BLaER1 (cell line): ENCODE measurements at regions not wholly inside any gene's neighbourhood (a gene's known extent, or its start where the extent isn't known, plus 50 kb on each side); places are given as distances from the start of the nearest gene placed in this dataset.
A peak's percentile ranks its signal among the peaks of the same experiment; 100 is the strongest.

Source experiments
- H3K27ac ChIP-seq: shearing (Covaris generic); formaldehyde crosslinking; 2 replicates; pipeline ENCODE4 v1.8.1; 2022
- H3K27me3 ChIP-seq: shearing (Covaris generic); formaldehyde crosslinking; 2 replicates; pipeline ENCODE4 v1.8.1; 2022
- H3K36me3 ChIP-seq: shearing (Covaris generic); formaldehyde crosslinking; 2 replicates; pipeline ENCODE4 v1.8.1; 2022
- H3K4me1 ChIP-seq: shearing (Covaris generic); formaldehyde crosslinking; 2 replicates; pipeline ENCODE4 v1.8.1; 2022
- H3K4me2 ChIP-seq: shearing (Covaris generic); formaldehyde crosslinking; 2 replicates; pipeline ENCODE4 v1.8.1; 2022
- H3K4me3 ChIP-seq: shearing (Covaris generic); formaldehyde crosslinking; 2 replicates; pipeline ENCODE4 v1.8.1; 2022
- H3K9ac ChIP-seq: shearing (Covaris generic); formaldehyde crosslinking; 2 replicates; pipeline ENCODE4 v1.8.1; 2022
- H3K9me3 ChIP-seq: shearing (Covaris generic); formaldehyde crosslinking; 2 replicates; pipeline ENCODE4 v1.8.1; 2022
- H4K20me1 ChIP-seq: shearing (Covaris generic); formaldehyde crosslinking; 2 replicates; pipeline ENCODE4 v1.8.1; 2022
- Cebpa-rat ChIP-seq: shearing (Covaris generic); IDR thresholded peaks from 2 replicates; pipeline ENCODE4 v1.8.1; 2022

- TF ChIP-seq Cebpa-rat: no peak
- Histone ChIP-seq H3K4me2 (peak overlapping the region; percentile 16; the same call in 1 of the 2 replicates), H3K36me3 (no peaks in the 10 kb centered on the region)
These were observed 121.2 kb downstream of the SPATA19 start for GRCh38 chr11:133724116-133724515.

GRCh38 chr11:133723056-133723455 is 122.3 kb downstream of the SPATA19 start:
- no peak overlapping the region for H3K27ac ChIP-seq
- H3K9me3 ChIP-seq: no peaks in the 10 kb centered on the region

More at GRCh38 chr11:133724116-133724515, 121.2 kb downstream of the SPATA19 start:
- H3K4me1 ChIP-seq: peaks cover 15% of the 10 kb centered on the region; the same call in 1 of the 2 replicates
- H3K27me3 ChIP-seq: no peaks in the 10 kb centered on the region
- H3K27ac ChIP-seq: no peak overlapping the region
- no peak overlapping the region for H3K4me3 ChIP-seq
- H3K9me3 ChIP-seq: no peaks in the 10 kb centered on the region
- no peak overlapping the region for H3K9ac ChIP-seq
- H4K20me1 ChIP-seq: no peaks in the 10 kb centered on the region

GRCh38 chr11:133720951-133721350 is 124.4 kb downstream of the SPATA19 start:
- H3K9me3 ChIP-seq: no peaks in the 10 kb centered on the region
- no peak overlapping the region for H3K4me2 ChIP-seq
- no peak overlapping the region for H3K27ac ChIP-seq
- no peaks in the 10 kb centered on the region for H3K36me3 ChIP-seq
- no peak overlapping the region for H3K9ac ChIP-seq
- peaks cover 15% of the 10 kb centered on the region; the same call in 1 of the 2 replicates for H3K4me1 ChIP-seq
- no peaks in the 10 kb centered on the region for H4K20me1 ChIP-seq
- TF ChIP-seq Cebpa-rat: no peak
- no peak overlapping the region for H3K4me3 ChIP-seq
- no peaks in the 10 kb centered on the region for H3K27me3 ChIP-seq

More at GRCh38 chr11:133723056-133723455, 122.3 kb downstream of the SPATA19 start:
- H3K4me2 ChIP-seq: peak overlapping the region; percentile 48; the same call in 1 of the 2 replicates
- peaks cover 15% of the 10 kb centered on the region; the same call in 1 of the 2 replicates for H3K4me1 ChIP-seq
- no peak overlapping the region for H3K4me3 ChIP-seq
- no peaks in the 10 kb centered on the region for H3K27me3 ChIP-seq
- no peaks in the 10 kb centered on the region for H4K20me1 ChIP-seq
- no peak for TF ChIP-seq Cebpa-rat
- H3K9ac ChIP-seq: no peak overlapping the region
- H3K36me3 ChIP-seq: no peaks in the 10 kb centered on the region

GRCh38 chr11:133719532-133720235 is 125.6 kb downstream of the SPATA19 start:
- Histone ChIP-seq H3K36me3 (no peaks in the 10 kb centered on the region), H3K4me2 (no peak overlapping the region), H3K4me1 (peaks cover 15% of the 10 kb centered on the region; the same call in 1 of the 2 replicates), H3K27me3 (no peaks in the 10 kb centered on the region), H3K27ac (no peak overlapping the region), H3K9ac (no peak overlapping the region), H3K9me3 (no peaks in the 10 kb centered on the region), H3K4me3 (no peak overlapping the region), H4K20me1 (no peaks in the 10 kb centered on the region)
- no peak for TF ChIP-seq Cebpa-rat

GRCh38 chr11:133718831-133719230 is 126.5 kb downstream of the SPATA19 start:
- no peaks in the 10 kb centered on the region for H3K27me3 ChIP-seq

GRCh38 chr11:133718238-133718637 is 127.1 kb downstream of the SPATA19 start:
- no peak for TF ChIP-seq Cebpa-rat
- Histone ChIP-seq H3K4me3 (no peak overlapping the region), H3K4me2 (no peak overlapping the region), H4K20me1 (no peaks in the 10 kb centered on the region), H3K4me1 (peaks cover 7% of the 10 kb centered on the region; the same call in 1 of the 2 replicates), H3K27ac (no peak overlapping the region), H3K27me3 (no peaks in the 10 kb centered on the region), H3K9me3 (no peaks in the 10 kb centered on the region), H3K36me3 (no peaks in the 10 kb centered on the region), H3K9ac (no peak overlapping the region)

More at GRCh38 chr11:133718831-133719230, 126.5 kb downstream of the SPATA19 start:
- Histone ChIP-seq H3K27ac (no peak overlapping the region), H3K9ac (no peak overlapping the region), H3K4me3 (no peak overlapping the region), H3K4me2 (no peak overlapping the region), H3K4me1 (peaks cover 11% of the 10 kb centered on the region; the same call in 1 of the 2 replicates), H3K36me3 (no peaks in the 10 kb centered on the region), H4K20me1 (no peaks in the 10 kb centered on the region), H3K9me3 (no peaks in the 10 kb centered on the region)
- TF ChIP-seq Cebpa-rat: no peak

GRCh38 chr11:133716602-133717001 is 128.7 kb downstream of the SPATA19 start:
- no peak for TF ChIP-seq Cebpa-rat
- Histone ChIP-seq H4K20me1 (no peaks in the 10 kb centered on the region), H3K9me3 (no peaks in the 10 kb centered on the region), H3K9ac (no peak overlapping the region), H3K27ac (no peak overlapping the region), H3K4me1 (no peaks in the 10 kb centered on the region), H3K4me3 (no peak overlapping the region), H3K27me3 (no peaks in the 10 kb centered on the region), H3K4me2 (no peak overlapping the region), H3K36me3 (no peaks in the 10 kb centered on the region)

GRCh38 chr11:133715602-133716001 is 129.7 kb downstream of the SPATA19 start:
- TF ChIP-seq Cebpa-rat: no peak
- no peak overlapping the region for H3K4me2 ChIP-seq
- H4K20me1 ChIP-seq: no peaks in the 10 kb centered on the region
- no peak overlapping the region for H3K4me3 ChIP-seq
- no peaks in the 10 kb centered on the region for H3K9me3 ChIP-seq
- H3K27me3 ChIP-seq: no peaks in the 10 kb centered on the region
- no peaks in the 10 kb centered on the region for H3K36me3 ChIP-seq
- no peaks in the 10 kb centered on the region for H3K4me1 ChIP-seq
- no peak overlapping the region for H3K27ac ChIP-seq
- H3K9ac ChIP-seq: no peak overlapping the region

- Histone ChIP-seq H3K9me3 (no peaks in the 10 kb centered on the region), H3K27me3 (no peaks in the 10 kb centered on the region), H3K27ac (no peak overlapping the region), H3K36me3 (no peaks in the 10 kb centered on the region), H3K4me3 (no peak overlapping the region), H3K4me1 (no peaks in the 10 kb centered on the region), H4K20me1 (no peaks in the 10 kb centered on the region), H3K9ac (no peak overlapping the region), H3K4me2 (no peak overlapping the region)
- TF ChIP-seq Cebpa-rat: no peak
These were observed 130.6 kb downstream of the SPATA19 start for GRCh38 chr11:133714471-133715375.

- H3K4me1 ChIP-seq: no peaks in the 10 kb centered on the region
- H3K9ac ChIP-seq: no peak overlapping the region
- H3K27me3 ChIP-seq: no peaks in the 10 kb centered on the region
- H3K4me2 ChIP-seq: no peak overlapping the region
- no peaks in the 10 kb centered on the region for H4K20me1 ChIP-seq
- no peak overlapping the region for H3K27ac ChIP-seq
- no peaks in the 10 kb centered on the region for H3K9me3 ChIP-seq
- H3K4me3 ChIP-seq: no peak overlapping the region
- no peaks in the 10 kb centered on the region for H3K36me3 ChIP-seq
- TF ChIP-seq Cebpa-rat: no peak
These were observed 131.5 kb downstream of the SPATA19 start for GRCh38 chr11:133713844-133714243.
